ENCODE measurements at regions not wholly inside any gene's neighbourhood (a gene's known extent, or its start where the extent isn't known, plus 50 kb on each side); places are given as distances from the start of the nearest gene placed in this dataset.

GRCh38 chrX:5295004-5295403, 933.7 kb downstream of the NLGN4X start:
- no peak for ATAC-seq

GRCh38 chrX:5290635-5291034, 938.0 kb downstream of the NLGN4X start:
- ATAC-seq, result no peak
- TF ChIP-seq ZFP30 (CRISPR knock-in tag; IDR thresholded peaks at IDR 0.05), result no peak
- no peak for TF ChIP-seq GLIS3 (CRISPR knock-in tag; IDR thresholded peaks at IDR 0.05)
- TF ChIP-seq TSHZ2 (CRISPR knock-in tag; IDR thresholded peaks at IDR 0.05), result no peak
- TF ChIP-seq TOX (CRISPR knock-in tag; IDR thresholded peaks at IDR 0.05; ENCODE audit: borderline replicate concordance), result no peak
- TF ChIP-seq ZNF565 (CRISPR knock-in tag; conservative IDR thresholded peaks at IDR 0.05; ENCODE audit: low read depth), result no peak
- no peak for TF ChIP-seq POU6F1 (CRISPR knock-in tag; IDR thresholded peaks at IDR 0.05; ENCODE audit: borderline replicate concordance, low read depth)

More at GRCh38 chrX:5295004-5295403, 933.7 kb downstream of the NLGN4X start:
- no peak for TF ChIP-seq TCF4 (CRISPR knock-in tag; IDR thresholded peaks at IDR 0.05; ENCODE audit: borderline replicate concordance)
- no peak for TF ChIP-seq ZFP30 (CRISPR knock-in tag; IDR thresholded peaks at IDR 0.05)
- TF ChIP-seq TSHZ2 (CRISPR knock-in tag; IDR thresholded peaks at IDR 0.05), result no peak
- TF ChIP-seq ZFP3 (CRISPR knock-in tag; IDR thresholded peaks at IDR 0.05), result no peak
- no peak for TF ChIP-seq CSRNP3 (CRISPR knock-in tag; IDR thresholded peaks at IDR 0.05)
- TF ChIP-seq ISL1 (CRISPR knock-in tag; IDR thresholded peaks at IDR 0.05), result no peak
- no peak for TF ChIP-seq RARB (CRISPR knock-in tag; IDR thresholded peaks at IDR 0.05)
- no peak for TF ChIP-seq POU6F1 (CRISPR knock-in tag; IDR thresholded peaks at IDR 0.05; ENCODE audit: borderline replicate concordance, low read depth)
- no peak for TF ChIP-seq ZNF70 (CRISPR knock-in tag; IDR thresholded peaks at IDR 0.05)
- no peak for TF ChIP-seq CREB5 (CRISPR knock-in tag; IDR thresholded peaks at IDR 0.05; ENCODE audit: low read depth)
- TF ChIP-seq PATZ1 (CRISPR knock-in tag; IDR thresholded peaks at IDR 0.05; ENCODE audit: borderline replicate concordance), result no peak
- TF ChIP-seq PPARA (CRISPR knock-in tag; IDR thresholded peaks at IDR 0.05; ENCODE audit: borderline replicate concordance), result no peak
- no peak for TF ChIP-seq ZNF565 (CRISPR knock-in tag; conservative IDR thresholded peaks at IDR 0.05; ENCODE audit: low read depth)
- TF ChIP-seq OSR1 (CRISPR knock-in tag; IDR thresholded peaks at IDR 0.05), result no peak
- no peak for TF ChIP-seq GLIS3 (CRISPR knock-in tag; IDR thresholded peaks at IDR 0.05)
- no peak for TF ChIP-seq BACH2 (CRISPR knock-in tag; IDR thresholded peaks at IDR 0.05; ENCODE audit: borderline replicate concordance)
- TF ChIP-seq ESRRG (CRISPR knock-in tag; IDR thresholded peaks at IDR 0.05), result no peak
- TF ChIP-seq ZNF8 (CRISPR knock-in tag; IDR thresholded peaks at IDR 0.05), result no peak
